Activated CD8-positive, alpha-beta memory T cell treated with anti-CD3 and anti-CD28 coated beads, Interleukin-2, amount 50 U/mL, for 48 hours (primary cell): ENCODE measurements at regions not wholly inside any gene's neighbourhood (a gene's known extent, or its start where the extent isn't known, plus 50 kb on each side); places are given as distances from the start of the nearest gene placed in this dataset.

ENCODE experiments used
- DNase-seq: peaks from one replicate; pipeline ENCODE4 v3.0.0-alpha.2; 2020

- DNase-seq, result no peak
Measured at GRCh38 chr13:33373624-33374023, 88.1 kb upstream of the STARD13 start.

- DNase-seq, result no peak
Measured at GRCh38 chr13:33375421-33375820, 89.9 kb upstream of the STARD13 start.

GRCh38 chr13:33376212-33376611 lies 90.7 kb upstream of the STARD13 start:
- DNase-seq, result no peak

GRCh38 chr13:33377411-33377810 lies 91.9 kb upstream of the STARD13 start:
- no peak for DNase-seq

- DNase-seq, result no peak
Measured at GRCh38 chr13:33377825-33378224, 92.3 kb upstream of the STARD13 start.

- no peak for DNase-seq
Measured at GRCh38 chr13:33379608-33380007, 94.1 kb upstream of the STARD13 start.

GRCh38 chr13:33380487-33381079 lies 95.0 kb upstream of the STARD13 start:
- no peak for DNase-seq

GRCh38 chr13:33381180-33381579 lies 95.6 kb upstream of the STARD13 start:
- no peak for DNase-seq

- no peak for DNase-seq
Measured at GRCh38 chr13:33381906-33382305, 96.4 kb upstream of the STARD13 start.

GRCh38 chr13:33383724-33384577 lies 98.4 kb upstream of the STARD13 start:
- DNase-seq, result no peak

- no peak for DNase-seq
Measured at GRCh38 chr13:33388286-33388998, 102.9 kb upstream of the STARD13 start.

- DNase-seq, result no peak
Measured at GRCh38 chr13:33392794-33393405, 107.3 kb upstream of the STARD13 start.

- no peak for DNase-seq
Measured at GRCh38 chr13:33394294-33394932, 108.9 kb upstream of the STARD13 start.

- DNase-seq, result no peak
Measured at GRCh38 chr13:33401238-33401637, 115.7 kb upstream of the STARD13 start.

- DNase-seq, result no peak
Measured at GRCh38 chr13:33402975-33403374, 117.4 kb upstream of the STARD13 start.

- DNase-seq, result no peak
Measured at GRCh38 chr13:33403807-33404362, 118.3 kb upstream of the STARD13 start.

- no peak for DNase-seq
Measured at GRCh38 chr13:33405371-33405770, 119.8 kb upstream of the STARD13 start.

- DNase-seq, result no peak
Measured at GRCh38 chr13:33409673-33410510, 124.3 kb upstream of the STARD13 start.

- DNase-seq, result no peak
Measured at GRCh38 chr13:33410619-33411018, 125.1 kb upstream of the STARD13 start.

- DNase-seq, result no peak
Measured at GRCh38 chr13:33411312-33411711, 125.8 kb upstream of the STARD13 start.

- no peak for DNase-seq
Measured at GRCh38 chr13:33415822-33416221, 130.3 kb upstream of the STARD13 start.
